Transverse colon (tissue), 4 donors: ENCODE measurements at regions not wholly inside any gene's neighbourhood (a gene's known extent, or its start where the extent isn't known, plus 50 kb on each side); places are given as distances from the start of the nearest gene placed in this dataset.

Source experiments
- CTCF ChIP-seq, 5 experiments: fragments of 200-600 bp in 3 of 5; fragments of 450-650 bp in 2 of 5; sonication (generic) in 3 of 5; IDR thresholded peaks; 1 replicate in 2 of 5; 2 replicates in 3 of 5; pipeline ENCODE4 v1.5.1; 2016 to 2017; ENCODE audit warnings: antibody characterized with exemption in 5 of 5, inconsistent platforms in 3 of 5, mild to moderate bottlenecking in 2 of 5, moderate library complexity in 1 of 5
- EP300 ChIP-seq: sonication (generic); formaldehyde crosslinking; IDR thresholded peaks from one replicate; pipeline ENCODE4 v1.6.1; 2017; ENCODE audit warnings: antibody characterized with exemption, low read depth
- POLR2A ChIP-seq: fragments of 450-650 bp; IDR thresholded peaks from one replicate; pipeline ENCODE4 v1.6.1; 2016; ENCODE audit warnings: antibody characterized with exemption, mild to moderate bottlenecking, moderate library complexity
- POLR2AphosphoS5 ChIP-seq, 3 donors: sonication (generic); formaldehyde crosslinking; IDR thresholded peaks; one replicate each; pipeline ENCODE4 v1.6.1; 2016; ENCODE audit warnings: antibody characterized with exemption in 3 of 3

- TF ChIP-seq CTCF (IDR thresholded peaks at IDR 0.05), result no peak
- no peak for TF ChIP-seq EP300
- TF ChIP-seq POLR2AphosphoS5 (IDR thresholded peaks at IDR 0.05), result no peak
- TF ChIP-seq POLR2A, result no peak
Observed at GRCh38 chr12:71236133-71236660, 78.4 kb upstream of the TSPAN8 start.
